Endothelial cell of umbilical vein (primary cell): ENCODE measurements at regions not wholly inside any gene's neighbourhood (a gene's known extent, or its start where the extent isn't known, plus 50 kb on each side); places are given as distances from the start of the nearest gene placed in this dataset.

Experiments used
- BruUV-seq: library from RNA; stranded (reverse); fragments of 400-500 nt; replicated peaks from 2 replicates; lab custom pipeline; 2021; lab: Mats Ljungman, UMichigan
- CTCF ChIA-PET: fragments of 300-600, 350-600 bp; sonication (Branson Sonifier 250); formaldehyde crosslinking; loops from one replicate; lab custom pipeline; 2021; ENCODE audit warnings: antibody characterized with exemption, inconsistent platforms; lab: Charles Lee
- POLR2A ChIA-PET: fragments of 300-600, 350-600 bp; sonication (Branson Sonifier 250); formaldehyde crosslinking; loops from one replicate; lab custom pipeline; 2021; ENCODE audit warnings: antibody characterized with exemption, inconsistent platforms; lab: Charles Lee
- DNase-seq: peaks from one replicate; pipeline ENCODE4 v3.0.0-alpha.2; 2011; ENCODE audit warnings: low read depth, low spot score
- FAIRE-seq: peaks from 2 replicates; lab custom pipeline; 2011; peaks lifted over from hg19 to GRCh38; lab: Jason Lieb, UNC
- H2AFZ ChIP-seq: 2 replicates; pipeline ENCODE4 v1.6.0; 2012; ENCODE audit warnings: low read depth, low read length, control low read depth, inconsistent platforms
- H3K27ac ChIP-seq: 2 replicates; pipeline ENCODE4 v1.5.1; 2011; ENCODE audit warnings: low read depth, mild to moderate bottlenecking, control low read depth, low read length, moderate library complexity; ENCODE audit not compliant: insufficient read depth
- H3K27me3 ChIP-seq, 2 experiments: 2 replicates each; pipeline versions ENCODE4 v1.6.0 to v1.6.1; 2011; ENCODE audit warnings: low read length in 2 of 2, mixed read lengths in 1 of 2; ENCODE audit not compliant: control insufficient read depth in 2 of 2, insufficient read depth in 2 of 2
- H3K36me3 ChIP-seq, 2 experiments: 2 replicates in 1 of 2; 3 replicates in 1 of 2; pipeline ENCODE4 v1.5.1; 2011; ENCODE audit warnings: low read length in 2 of 2, mild to moderate bottlenecking in 1 of 2, moderate library complexity in 1 of 2; ENCODE audit not compliant: control insufficient read depth in 2 of 2, insufficient read depth in 2 of 2; ENCODE audit errors: extremely low read depth in 1 of 2
- H3K4me1 ChIP-seq: 3 replicates; pipeline ENCODE4 v1.5.1; 2011; ENCODE audit warnings: mild to moderate bottlenecking, low read length; ENCODE audit not compliant: control insufficient read depth, insufficient read depth; ENCODE audit errors: extremely low read depth
- H3K4me2 ChIP-seq: 2 replicates; pipeline ENCODE4 v1.6.1; 2011; ENCODE audit warnings: low read length, control low read depth, mixed read lengths; ENCODE audit not compliant: insufficient read depth
- H3K4me3 ChIP-seq, 3 experiments: fragments of 200-600 bp in 1 of 3; sonication (generic), shearing (Covaris generic) in 1 of 3; replicated peaks in 1 of 3; 2 replicates each; pipeline ENCODE4 v1.5.1; 2011 to 2016; ENCODE audit warnings: control low read depth in 3 of 3, low read length in 3 of 3, mild to moderate bottlenecking in 2 of 3, inconsistent platforms in 1 of 3, low read depth in 1 of 3, moderate library complexity in 1 of 3; ENCODE audit not compliant: insufficient read depth in 1 of 3
- H3K79me2 ChIP-seq: 2 replicates; pipeline ENCODE4 v1.6.0; 2012; ENCODE audit warnings: low read length, inconsistent platforms; ENCODE audit not compliant: control insufficient read depth, insufficient read depth
- H3K9ac ChIP-seq: replicated peaks from 2 replicates; pipeline ENCODE3; 2011; ENCODE audit warnings: low read length, control low read depth; ENCODE audit not compliant: insufficient read depth; ENCODE audit errors: extremely low read depth
- H3K9me1 ChIP-seq: replicated peaks from 3 replicates; pipeline ENCODE4 v1.6.0; 2011; ENCODE audit warnings: mild to moderate bottlenecking, low read length; ENCODE audit not compliant: control insufficient read depth, insufficient read depth; ENCODE audit errors: extremely low read depth
- H3K9me3 ChIP-seq: replicated peaks from 2 replicates; pipeline ENCODE4 v1.5.1; 2012; ENCODE audit warnings: low read length, inconsistent platforms; ENCODE audit not compliant: control insufficient read depth, insufficient read depth
- H4K20me1 ChIP-seq: replicated peaks from 2 replicates; pipeline ENCODE3; 2011; ENCODE audit warnings: mild to moderate bottlenecking, low read length; ENCODE audit not compliant: control insufficient read depth, insufficient read depth; ENCODE audit errors: extremely low read depth
- CTCF ChIP-seq, 2 donors: IDR thresholded peaks; 1 replicate in 1 of 2; 2 replicates in 1 of 2; pipeline ENCODE4 v1.5.1; 2011; ENCODE audit warnings: low read length in 2 of 2, mild to moderate bottlenecking in 2 of 2, moderate library complexity in 2 of 2, control low read depth in 1 of 2, inconsistent platforms in 1 of 2, low read depth in 1 of 2; ENCODE audit not compliant: insufficient read depth in 1 of 2; ENCODE audit errors: extremely low read depth in 1 of 2
- EZH2 ChIP-seq: IDR thresholded peaks from 2 replicates; pipeline ENCODE4 v1.6.1; 2012; ENCODE audit warnings: borderline replicate concordance, low read depth, mild to moderate bottlenecking, moderate library complexity, low read length, inconsistent platforms; ENCODE audit not compliant: severe bottlenecking
- FOS ChIP-seq: IDR thresholded peaks from 2 replicates; pipeline ENCODE4 v1.6.1; 2011; ENCODE audit warnings: mild to moderate bottlenecking, low read length, moderate library complexity, borderline replicate concordance; ENCODE audit not compliant: insufficient read depth
- GATA2 ChIP-seq: IDR thresholded peaks from 2 replicates; pipeline ENCODE4 v1.7.0; 2011; ENCODE audit warnings: low read depth, mild to moderate bottlenecking, moderate library complexity, mixed read lengths, low read length; ENCODE audit not compliant: insufficient read length, insufficient read depth
- JUN ChIP-seq: IDR thresholded peaks from 2 replicates; pipeline ENCODE4 v1.6.1; 2011; ENCODE audit warnings: borderline replicate concordance, low read depth; ENCODE audit not compliant: insufficient read length, insufficient read depth
- MAX ChIP-seq: IDR thresholded peaks from 2 replicates; pipeline ENCODE4 v1.6.1; 2011; ENCODE audit not compliant: insufficient read depth, insufficient read length
- MYC ChIP-seq: IDR thresholded peaks from one replicate; pipeline ENCODE4 v1.6.1; 2011; ENCODE audit warnings: mild to moderate bottlenecking, low read depth, low read length
- POLR2A ChIP-seq: IDR thresholded peaks from 2 replicates; pipeline ENCODE4 v1.6.1; 2012; ENCODE audit warnings: low read depth, mild to moderate bottlenecking, control low read depth, low read length
- POLR2AphosphoS5 ChIP-seq: IDR thresholded peaks from 2 replicates; pipeline ENCODE4 v1.6.1; 2012; ENCODE audit warnings: low read depth, mild to moderate bottlenecking, control low read depth, low read length, moderate library complexity; ENCODE audit not compliant: insufficient read depth
- dilution Hi-C: fragments of 300-500 bp; cut with MboI; formaldehyde crosslinking; loops from one replicate; pipeline ENCODE4 v1.15.0; 2019; ENCODE audit warnings: low sequenced_read_pairs; ENCODE audit not compliant: extremely low pct_ligation_motif_present
- intact Hi-C: fragments of 100-400 bp; cut with micrococcal nuclease; formaldehyde crosslinking; loops from one replicate; pipeline ENCODE4 v1.10.0; 2022

GRCh38 chr11:44417731-44418455, 108.0 kb upstream of the ALX4 start:
- Histone ChIP-seq H3K36me3 (no peaks in the 10 kb centered on the region), H3K79me2 (no peaks in the 10 kb centered on the region), H3K9ac (no peak overlapping the region), H2AFZ (no peak overlapping the region), H3K9me1 (no peaks in the 10 kb centered on the region), H3K4me1 (no peaks in the 10 kb centered on the region), H3K4me3 (no peak overlapping the region), H3K4me2 (no peak overlapping the region), H3K27me3 (peaks cover 0 to 3% of the 10 kb centered on the region in 2 experiments), H3K9me3 (no peaks in the 10 kb centered on the region), H4K20me1 (no peaks in the 10 kb centered on the region), H3K27ac (no peak overlapping the region)
- ChIA-PET CTCF (no interaction called here), POLR2A (no interaction called here)
- no peak for DNase-seq
- BruUV-seq, result no TSS peak
- FAIRE-seq, result no peak
- intact Hi-C loops, result no loop called here
- dilution Hi-C loops, result no loop called here
- TF ChIP-seq CTCF (IDR thresholded peaks at IDR 0.05; ENCODE audit: extremely low read depth in 1 of 2, insufficient read depth in 1 of 2, low read depth in 1 of 2, low read length in 2 of 2) (no peak), POLR2A (no peak), POLR2AphosphoS5 (no peak), GATA2 (no peak), EZH2 (no peak), JUN (no peak), MYC (no peak), FOS (no peak), MAX (no peak)
